Activated CD8-positive, alpha-beta memory T cell treated with anti-CD3 and anti-CD28 coated beads, Interleukin-2, amount 50 U/mL, for 4 hours (primary cell): ENCODE measurements at regions not wholly inside any gene's neighbourhood (a gene's known extent, or its start where the extent isn't known, plus 50 kb on each side); places are given as distances from the start of the nearest gene placed in this dataset.

Source experiments
- DNase-seq: peaks from one replicate; pipeline ENCODE4 v3.0.0-alpha.2; 2020

- no peak for DNase-seq
These were observed 99.6 kb upstream of the RPL34 start for GRCh38 chr4:108520807-108521206.

DNA sequence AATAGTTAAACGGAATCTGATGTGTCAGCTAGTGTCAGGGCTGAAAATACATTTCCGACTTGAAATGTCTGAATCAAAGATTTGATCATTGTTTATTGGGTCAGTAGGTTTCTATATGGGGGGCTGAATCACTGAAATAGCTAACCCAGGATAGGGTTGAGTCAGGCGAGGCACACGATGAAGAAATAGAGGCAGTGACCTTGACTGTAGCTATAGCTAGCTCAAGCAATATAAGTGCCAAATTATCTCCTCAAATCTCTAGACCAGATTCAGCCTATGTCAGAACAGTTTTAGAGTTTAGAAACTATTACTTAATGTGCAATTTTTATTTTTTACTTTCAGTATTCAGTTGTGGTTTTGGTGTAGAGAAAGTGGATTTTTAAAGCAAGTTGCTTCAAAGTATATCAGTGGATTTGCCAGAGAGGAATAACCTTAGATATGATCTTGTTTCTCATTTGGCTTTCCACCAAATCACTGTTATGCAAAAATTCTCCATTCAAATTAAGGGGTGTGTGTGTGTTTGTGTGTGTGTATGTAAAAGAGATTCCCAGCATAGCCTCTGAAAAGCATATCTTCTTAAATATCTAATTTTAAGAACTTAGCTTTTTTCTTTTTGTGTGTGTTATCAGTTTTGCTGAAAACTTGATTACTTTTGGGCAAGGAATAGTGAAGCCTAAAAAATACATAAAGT, 100.3 kb upstream of the RPL34 start:
- no peak for DNase-seq

- no peak for DNase-seq
These were observed 101.1 kb upstream of the RPL34 start for GRCh38 chr4:108519208-108519833.

- peak; percentile 40 for DNase-seq
These were observed 107.5 kb upstream of the RPL34 start for GRCh38 chr4:108512615-108513505.

GRCh38 chr4:108511618-108512017, 108.8 kb upstream of the RPL34 start:
- no peak for DNase-seq

- DNase-seq, result no peak
These were observed 118.0 kb upstream of the RPL34 start for GRCh38 chr4:108502356-108502755.

- DNase-seq, result no peak
These were observed 121.5 kb upstream of the RPL34 start for GRCh38 chr4:108498925-108499324.

GRCh38 chr4:108493596-108493931, 126.8 kb upstream of the RPL34 start:
- DNase-seq, result no peak

GRCh38 chr4:108492816-108493595, 127.4 kb upstream of the RPL34 start:
- DNase-seq, result peak; percentile 23

DNA sequence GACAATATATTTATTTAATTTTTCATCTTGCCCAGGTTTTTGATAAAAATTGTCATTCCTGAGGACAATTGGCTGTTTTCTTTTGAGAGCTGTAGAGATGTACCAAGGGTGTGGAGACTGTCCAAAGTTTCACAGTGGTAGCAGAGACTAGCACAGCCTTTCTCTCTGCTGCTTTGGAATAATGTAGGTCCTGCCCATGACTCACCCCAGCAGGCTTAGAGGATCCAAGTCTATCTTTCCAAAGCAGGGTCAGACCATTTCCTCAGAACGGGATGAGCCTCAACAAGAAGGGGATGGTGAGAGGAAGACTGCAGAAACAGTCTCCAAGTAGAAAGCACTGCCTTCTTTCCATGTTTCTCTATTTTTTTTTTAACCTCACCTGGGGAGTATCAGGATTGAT, 131.5 kb upstream of the RPL34 start:
- DNase-seq, result no peak

GRCh38 chr4:108486046-108486445, 134.3 kb upstream of the RPL34 start:
- no peak for DNase-seq

- DNase-seq, result no peak
These were observed 136.2 kb upstream of the RPL34 start for GRCh38 chr4:108484187-108484586.

DNA sequence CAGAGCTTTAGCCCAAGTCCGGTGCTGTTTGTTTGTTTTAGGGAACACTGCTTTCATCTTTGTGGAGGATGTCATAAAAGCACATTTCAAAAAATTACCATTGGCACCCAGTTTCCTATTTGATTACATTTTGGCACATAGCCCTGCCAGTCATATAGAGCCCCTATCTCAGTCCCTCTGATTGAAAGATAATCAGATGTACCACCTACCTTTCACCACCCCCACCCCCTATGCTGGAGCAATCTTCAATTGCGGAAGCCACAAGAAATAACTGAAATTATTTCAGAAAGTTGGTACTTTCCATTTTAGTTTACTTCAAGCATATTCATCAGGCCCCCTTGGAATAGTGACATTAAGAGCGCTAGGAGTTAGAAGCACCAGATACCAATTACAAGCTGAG, 136.7 kb upstream of the RPL34 start:
- DNase-seq, result no peak

- DNase-seq, result no peak
These were observed 137.3 kb upstream of the RPL34 start for GRCh38 chr4:108483079-108483478.

GRCh38 chr4:108480881-108481280, 139.5 kb upstream of the RPL34 start:
- DNase-seq, result no peak

DNA sequence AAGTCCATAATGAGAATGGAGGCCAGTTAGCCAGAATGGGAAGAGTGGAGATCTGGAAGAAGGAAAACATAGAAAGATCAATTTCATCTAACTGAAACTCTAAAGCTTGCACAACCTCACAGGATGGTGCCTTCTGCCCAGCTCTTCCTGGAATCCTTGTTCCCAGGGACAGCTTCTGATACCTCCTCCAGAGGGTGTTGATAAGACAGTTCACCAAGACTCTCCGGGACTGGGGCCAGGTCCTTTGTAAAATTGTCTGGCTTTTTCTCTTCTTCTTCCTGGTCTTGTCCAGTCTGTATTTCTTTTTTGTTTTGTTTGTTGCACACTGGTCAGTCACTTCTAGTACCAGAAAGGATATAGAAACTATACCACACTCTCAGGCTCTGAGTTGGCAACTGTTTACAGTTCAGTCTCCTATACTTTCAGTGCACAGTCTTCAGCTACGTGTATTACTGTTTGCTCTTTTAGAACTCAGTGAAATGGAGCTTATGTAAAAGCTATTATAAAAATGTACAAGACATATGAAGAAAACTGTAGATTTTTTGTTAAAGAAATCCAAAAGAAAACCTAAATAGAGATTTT, 142.8 kb upstream of the RPL34 start:
- DNase-seq, result no peak

GRCh38 chr4:108473163-108473720, 147.1 kb upstream of the RPL34 start:
- no peak for DNase-seq

GRCh38 chr4:108466936-108467902, 153.2 kb upstream of the RPL34 start:
- DNase-seq, result no peak

DNA sequence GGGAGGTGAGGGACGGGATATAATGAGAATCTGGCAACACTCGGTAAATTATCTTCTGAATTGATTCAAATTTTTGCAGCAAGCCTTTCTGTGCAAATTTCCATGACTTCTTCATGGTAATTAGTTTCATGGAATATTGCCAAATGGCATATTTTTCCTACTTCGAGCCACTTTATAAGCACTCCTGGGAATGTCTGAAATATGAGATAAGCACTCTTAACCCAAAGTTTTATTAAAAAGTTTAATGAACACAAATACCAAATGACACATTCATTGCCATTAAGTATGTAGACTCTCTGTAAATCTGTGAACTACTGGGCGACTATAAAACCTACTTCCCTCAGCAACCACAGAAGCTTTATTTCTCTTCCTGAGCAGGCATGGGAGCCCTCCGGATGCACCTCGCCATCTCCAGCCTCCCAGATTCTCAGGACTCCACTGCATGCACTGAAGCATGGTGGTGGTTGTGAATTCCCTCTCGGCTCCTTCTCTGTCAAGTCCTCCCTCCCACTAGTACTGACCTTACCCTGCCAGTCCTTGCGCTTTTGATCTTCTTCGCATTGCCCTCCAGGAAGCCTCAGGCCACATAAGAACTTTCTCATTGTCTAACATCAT, 154.4 kb upstream of the RPL34 start:
- no peak for DNase-seq

DNA sequence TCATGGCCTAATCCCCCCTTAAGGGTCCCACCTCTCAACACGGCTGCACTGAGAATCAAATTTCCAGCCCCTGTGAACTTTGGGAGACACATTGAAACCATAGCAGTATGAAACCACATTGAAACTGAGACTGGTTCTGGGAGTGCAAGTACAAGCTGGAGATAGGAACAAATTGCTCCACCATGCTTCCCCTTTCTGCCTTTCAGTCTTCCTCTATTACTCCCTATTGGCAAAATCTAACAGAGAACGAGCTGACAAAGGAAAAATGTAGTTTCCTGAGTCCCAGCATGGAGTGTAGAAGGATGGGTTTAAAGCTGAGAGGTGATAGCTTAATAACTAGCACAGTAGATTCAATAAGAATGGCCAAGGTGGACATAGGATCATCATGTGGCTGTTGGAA, 161.7 kb upstream of the RPL34 start:
- no peak for DNase-seq

DNA sequence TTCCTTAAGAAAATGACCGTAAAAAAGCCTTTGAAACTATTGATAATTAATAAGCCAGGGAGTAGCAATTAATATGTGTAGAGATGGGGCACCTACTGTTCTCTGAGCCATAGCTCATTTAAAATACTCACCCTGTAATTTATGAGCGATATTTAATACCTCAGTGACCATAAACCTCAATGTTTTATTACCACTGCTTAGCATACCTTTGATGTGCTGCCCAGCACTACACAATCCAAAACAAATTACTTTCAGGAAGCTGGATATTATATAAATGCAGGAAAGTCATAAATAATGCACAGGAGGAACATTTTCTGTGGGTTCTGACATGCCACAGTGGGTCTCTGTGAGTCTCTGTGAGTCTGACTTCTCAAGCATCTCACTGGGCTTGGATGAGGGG, 166.1 kb upstream of the RPL34 start:
- DNase-seq, result no peak
